ENCODE measurements at regions not wholly inside any gene's neighbourhood (a gene's known extent, or its start where the extent isn't known, plus 50 kb on each side); places are given as distances from the start of the nearest gene placed in this dataset.
"Not testable (repeated sequence)": the region's sequence is repeated elsewhere in the genome, so short reads cannot be mapped to it uniquely, and the experiment has no call there.

DNA sequence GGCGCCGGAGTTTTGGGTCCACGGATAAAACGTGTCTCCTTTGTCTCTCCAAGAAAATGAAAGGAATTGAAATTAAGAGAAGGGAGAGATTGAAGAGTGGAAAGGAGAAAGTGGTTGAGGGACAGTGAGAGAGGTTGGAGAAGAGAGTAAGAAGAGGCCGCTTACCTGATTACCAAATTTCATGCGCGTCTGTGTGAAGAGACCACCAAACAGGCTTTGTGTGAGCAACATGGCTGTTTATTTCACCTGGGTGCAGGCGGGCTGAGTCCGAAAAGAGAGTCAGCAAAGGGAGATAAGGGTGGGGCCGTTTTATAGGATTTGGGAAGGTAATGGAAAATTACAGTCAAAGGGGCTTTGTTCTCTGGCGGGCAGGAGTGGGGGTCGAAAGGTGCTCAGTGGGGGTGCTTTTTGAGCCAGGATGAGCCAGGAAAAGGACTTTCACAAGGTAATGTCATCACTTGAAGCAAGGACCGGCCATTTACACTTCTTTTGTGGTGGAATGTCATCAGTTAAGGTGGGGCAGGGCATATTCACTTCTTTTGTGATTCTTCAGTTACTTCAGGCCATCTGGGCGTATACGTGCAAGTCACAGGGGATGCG lies 113.0 kb upstream of the CDH11 start:
- DNase-seq, result not testable (repeated sequence)

DNA sequence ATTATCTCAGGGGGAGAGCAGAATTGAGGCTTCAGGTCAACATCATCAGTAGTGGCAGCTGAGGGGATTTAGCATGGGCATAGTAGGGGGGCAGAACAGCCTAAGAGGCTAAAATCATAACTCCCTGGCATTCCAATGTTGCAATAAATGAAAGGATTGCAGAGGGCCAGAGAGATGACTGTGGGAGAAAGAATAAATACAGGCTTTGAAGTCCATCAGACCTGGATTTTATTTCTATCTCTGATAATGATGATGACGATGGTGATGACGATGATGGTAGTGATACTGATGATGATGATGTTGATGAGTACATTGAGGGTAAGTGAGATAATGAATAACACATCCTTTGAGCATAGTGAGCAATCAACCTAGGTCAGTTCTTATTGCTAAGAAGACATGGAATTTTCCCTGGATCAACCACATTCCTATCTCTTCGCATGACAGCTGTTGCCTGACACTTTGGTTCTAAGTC lies 107.4 kb upstream of the CDH11 start:
- DNase-seq, result no peak

- DNase-seq, result no peak
Observed at GRCh38 chr16:65227150-65227835, 105.4 kb upstream of the CDH11 start.

GRCh38 chr16:65226077-65226476 lies 104.2 kb upstream of the CDH11 start:
- no peak for DNase-seq

DNA sequence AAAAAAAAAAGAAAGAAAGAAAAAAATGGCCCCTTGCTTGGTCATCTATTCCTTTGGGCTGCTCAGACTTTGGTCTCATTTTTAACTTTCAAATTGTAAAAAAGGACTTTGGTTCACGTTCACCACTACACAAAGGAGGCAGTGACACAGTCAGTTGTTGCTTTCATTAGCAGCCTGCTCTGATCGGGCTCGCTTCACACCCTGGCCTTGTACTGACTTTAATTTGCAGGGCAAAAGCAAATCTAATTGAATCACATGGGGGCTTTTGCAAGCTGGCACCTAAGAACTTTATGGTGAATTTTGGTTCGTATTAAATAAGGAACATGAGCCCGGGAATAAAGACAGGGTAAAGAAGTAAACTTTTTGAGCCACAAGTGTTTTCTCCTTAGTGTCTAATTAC lies 103.6 kb upstream of the CDH11 start:
- no peak for DNase-seq

- DNase-seq, result no peak
Observed at GRCh38 chr16:65224994-65225393, 103.1 kb upstream of the CDH11 start.

DNA sequence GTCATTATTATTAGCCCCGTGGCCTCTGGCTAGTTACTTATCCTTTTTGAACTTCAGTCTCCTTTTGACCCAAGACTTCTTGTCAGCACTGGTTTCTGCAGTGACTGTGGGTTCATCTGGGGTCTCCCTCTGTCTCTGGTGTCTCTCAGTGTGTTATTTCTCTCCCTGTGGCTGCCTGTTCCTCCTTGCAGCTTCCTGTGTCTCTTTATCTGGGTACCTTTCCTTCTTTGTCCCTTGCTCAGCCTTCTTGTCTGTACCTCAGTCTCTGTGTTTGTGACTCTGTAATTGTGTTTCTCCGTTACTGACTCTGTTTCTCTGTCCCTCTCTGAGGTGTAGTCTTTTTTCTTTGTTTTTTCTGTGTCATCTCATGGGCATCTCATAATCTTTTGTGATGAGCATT lies 102.6 kb upstream of the CDH11 start:
- no peak for DNase-seq

DNA sequence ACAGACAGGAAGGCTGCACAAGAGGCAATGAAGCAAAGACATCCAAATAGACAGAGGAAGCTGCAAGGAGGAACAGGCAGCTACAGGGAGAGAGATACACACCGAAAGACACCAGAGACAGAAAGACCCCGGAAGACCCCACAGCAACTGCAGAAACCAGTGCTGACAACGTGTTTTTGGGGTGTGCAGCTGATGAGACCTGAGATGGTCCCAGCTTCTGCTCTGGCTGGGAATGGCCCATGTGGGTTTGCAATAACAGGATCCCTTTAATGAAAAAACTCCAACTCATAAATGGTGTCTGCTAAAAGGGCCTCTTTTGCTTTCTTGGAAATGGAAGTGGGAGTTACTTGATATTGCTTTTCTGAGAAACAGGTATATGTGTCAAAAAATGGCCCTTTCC lies 101.5 kb upstream of the CDH11 start:
- DNase-seq, result no peak

- DNase-seq, result no peak
Observed at GRCh38 chr16:65222536-65222935, 100.7 kb upstream of the CDH11 start.

DNA sequence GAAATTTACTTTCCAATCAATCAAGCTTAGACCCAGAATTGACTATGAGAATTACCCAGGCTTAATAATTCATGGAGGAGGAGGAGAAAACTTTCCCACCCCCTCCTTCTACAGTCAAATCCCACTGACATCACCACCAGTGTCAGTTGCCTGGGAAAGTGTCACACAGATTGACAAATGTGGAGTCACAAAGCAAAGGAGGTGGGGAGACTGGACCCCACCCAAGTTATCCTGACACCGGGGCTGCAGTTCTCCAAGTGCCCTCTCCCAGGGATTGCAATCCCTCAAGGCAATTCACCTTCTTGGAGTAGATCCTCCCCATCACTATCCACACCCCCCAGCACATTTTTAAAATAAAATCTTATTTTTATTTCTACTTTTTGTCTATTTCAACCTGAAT lies 100.2 kb upstream of the CDH11 start:
- DNase-seq, result no peak

GRCh38 chr16:65219786-65220185 lies 97.9 kb upstream of the CDH11 start:
- no peak for DNase-seq

- DNase-seq, result no peak
Observed at GRCh38 chr16:65218348-65218747, 96.5 kb upstream of the CDH11 start.

DNA sequence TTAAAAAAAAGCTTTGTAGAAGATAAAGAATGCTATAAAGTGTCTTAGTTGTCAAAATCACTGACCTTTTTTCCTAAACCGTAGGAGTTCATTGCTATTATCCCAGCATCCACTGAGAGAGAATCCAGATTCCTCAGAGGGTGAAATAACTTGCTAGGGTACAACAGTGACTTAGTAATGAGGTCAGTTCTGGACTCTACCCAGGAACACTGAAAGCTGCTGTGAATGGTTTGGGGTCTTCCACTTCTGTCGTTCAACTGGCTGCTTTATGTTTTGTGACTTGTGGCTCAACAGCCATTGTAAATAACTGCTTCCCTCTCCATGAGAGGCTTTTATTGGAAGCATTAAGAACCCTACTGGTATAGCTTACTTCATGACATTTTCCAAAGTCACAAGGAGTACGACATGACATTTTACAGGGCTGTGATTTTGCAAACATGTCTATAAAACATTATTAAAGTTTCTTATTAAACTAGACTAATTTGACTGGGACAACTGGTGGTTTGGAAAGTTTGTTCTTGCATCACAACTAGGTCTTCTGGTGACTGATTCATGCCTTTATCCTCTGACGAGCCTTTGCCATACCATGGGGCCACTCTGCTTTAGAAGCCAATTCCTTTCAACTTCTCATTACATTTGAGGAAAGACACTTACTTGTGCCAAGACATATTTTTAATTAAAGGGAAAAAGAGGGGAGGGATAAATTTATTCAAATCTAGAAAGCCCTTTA lies 92.2 kb upstream of the CDH11 start:
- no peak for DNase-seq

DNA sequence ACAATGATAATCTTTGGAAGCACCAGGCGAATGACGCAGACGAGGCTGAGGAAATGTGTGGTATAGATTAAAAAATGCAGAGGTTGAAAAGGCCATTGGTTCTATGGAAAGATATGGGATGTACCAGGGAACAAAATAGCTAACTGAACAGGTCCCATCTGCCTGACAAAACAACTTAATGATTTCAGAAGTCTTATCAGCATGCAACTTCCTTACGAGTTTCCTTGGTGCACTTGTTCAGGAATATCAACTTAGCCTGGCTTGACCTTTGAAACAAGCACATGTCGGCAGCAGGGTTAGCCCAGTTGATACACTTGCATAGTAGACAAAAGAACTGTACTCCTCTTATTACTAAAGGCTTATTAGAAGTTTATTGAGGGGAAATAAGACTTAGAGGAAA lies 90.9 kb upstream of the CDH11 start:
- DNase-seq, result no peak

- no peak for DNase-seq
Observed at GRCh38 chr16:65212240-65212639, 90.4 kb upstream of the CDH11 start.

- no peak for DNase-seq
Observed at GRCh38 chr16:65202461-65202860, 80.6 kb upstream of the CDH11 start.

DNA sequence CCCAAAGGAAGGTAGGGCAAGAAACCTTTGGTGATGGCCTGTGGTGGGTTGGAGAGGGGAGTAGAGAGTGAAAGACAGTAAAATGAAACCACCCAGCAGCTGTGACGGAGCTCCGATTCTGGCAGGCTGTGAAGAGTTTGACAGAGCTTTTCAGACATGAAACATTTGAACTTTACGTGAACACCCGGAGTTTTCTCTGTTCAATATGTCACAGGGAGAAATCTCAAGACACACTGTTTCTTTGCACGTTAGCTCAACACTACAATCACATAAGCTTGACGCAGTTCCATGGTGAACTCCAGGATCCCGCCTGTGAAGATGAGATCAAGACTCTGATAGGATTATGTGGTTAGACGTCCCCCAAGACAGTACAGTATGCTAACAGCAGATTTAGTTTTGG lies 79.6 kb upstream of the CDH11 start:
- DNase-seq, result no peak

GRCh38 chr16:65200857-65201256 lies 79.0 kb upstream of the CDH11 start:
- no peak for DNase-seq

- no peak for DNase-seq
Observed at GRCh38 chr16:65200156-65200773, 78.4 kb upstream of the CDH11 start.

GRCh38 chr16:65196420-65197075 lies 74.7 kb upstream of the CDH11 start:
- no peak for DNase-seq

- DNase-seq, result no peak
Observed at GRCh38 chr16:65195998-65196397, 74.1 kb upstream of the CDH11 start.

DNA sequence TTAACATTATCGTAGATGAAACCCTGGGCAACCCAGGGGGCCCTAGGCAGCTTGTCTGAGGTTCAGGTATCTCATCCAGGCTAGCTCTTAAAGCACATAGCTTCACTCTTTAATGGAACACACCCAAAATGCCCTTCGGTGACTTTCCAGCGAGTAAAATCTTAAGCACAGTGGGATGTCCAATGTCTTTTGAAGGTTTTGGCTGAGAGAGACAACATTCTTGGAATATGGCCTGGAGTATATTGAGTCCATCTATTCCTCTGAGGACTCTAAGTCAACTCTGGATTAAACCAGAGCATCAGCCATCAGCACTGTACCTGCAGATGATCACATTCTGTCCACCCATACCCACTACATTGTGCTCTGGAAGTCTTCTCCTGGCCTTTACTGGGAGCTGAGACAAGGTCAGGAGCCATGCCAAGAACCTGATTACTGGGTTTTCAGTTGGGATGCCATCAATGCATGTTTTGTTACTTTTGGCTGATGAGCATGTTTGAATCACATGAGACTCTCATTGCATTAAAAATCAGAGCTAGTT lies 63.4 kb upstream of the CDH11 start:
- DNase-seq, result no peak
